GM19467 (cell line): ENCODE measurements at regions not wholly inside any gene's neighbourhood (a gene's known extent, or its start where the extent isn't known, plus 50 kb on each side); places are given as distances from the start of the nearest gene placed in this dataset.
"Not testable (repeated sequence)": the region's sequence is repeated elsewhere in the genome, so short reads cannot be mapped to it uniquely, and the experiment has no call there.

Source experiments
- ATAC-seq: cut with Tn5 transposase; IDR thresholded peaks from one replicate; pipeline ENCODE4 v1.9.1; 2021; ENCODE audit warnings: mild to moderate bottlenecking, moderate library complexity; ENCODE audit not compliant: unreplicated experiment

GRCh38 chr4:152200511-152201333 lies 335.2 kb downstream of the FBXW7 start:
- no peak for ATAC-seq

GRCh38 chr4:152197211-152197610 lies 338.7 kb downstream of the FBXW7 start:
- no peak for ATAC-seq

GRCh38 chr4:152195888-152196287 lies 340.0 kb downstream of the FBXW7 start:
- ATAC-seq: no peak

- no peak for ATAC-seq
These were observed 342.8 kb downstream of the FBXW7 start for GRCh38 chr4:152193059-152193458.

GRCh38 chr4:152190907-152191306 lies 345.0 kb downstream of the FBXW7 start:
- ATAC-seq: no peak

GRCh38 chr4:152189451-152190179 lies 346.3 kb downstream of the FBXW7 start:
- peak; percentile 81 for ATAC-seq

- ATAC-seq: no peak
These were observed 347.1 kb downstream of the FBXW7 start for GRCh38 chr4:152188801-152189200.

- ATAC-seq: no peak
These were observed 348.2 kb downstream of the FBXW7 start for GRCh38 chr4:152187693-152188092.

- ATAC-seq: no peak
These were observed 349.9 kb downstream of the FBXW7 start for GRCh38 chr4:152185786-152186550.

- no peak for ATAC-seq
These were observed 354.7 kb downstream of the FBXW7 start for GRCh38 chr4:152181150-152181549.

GRCh38 chr4:152180369-152180768 lies 355.5 kb downstream of the FBXW7 start:
- no peak for ATAC-seq

GRCh38 chr4:152177538-152177937 lies 358.4 kb downstream of the FBXW7 start:
- not testable (repeated sequence) for ATAC-seq

GRCh38 chr4:152176627-152177214 lies 359.2 kb downstream of the FBXW7 start:
- no peak for ATAC-seq

GRCh38 chr4:152175586-152175985 lies 360.3 kb downstream of the FBXW7 start:
- ATAC-seq: no peak

GRCh38 chr4:152172146-152172545 lies 363.7 kb downstream of the FBXW7 start:
- ATAC-seq: no peak

GRCh38 chr4:152171556-152171955 lies 364.3 kb downstream of the FBXW7 start:
- ATAC-seq: no peak

- no peak for ATAC-seq
These were observed 366.2 kb downstream of the FBXW7 start for GRCh38 chr4:152169683-152170082.

- no peak for ATAC-seq
These were observed 366.8 kb downstream of the FBXW7 start for GRCh38 chr4:152168987-152169616.

GRCh38 chr4:152166567-152166966 lies 369.3 kb downstream of the FBXW7 start:
- no peak for ATAC-seq

GRCh38 chr4:152165846-152166245 lies 370.0 kb downstream of the FBXW7 start:
- ATAC-seq: no peak

- no peak for ATAC-seq
These were observed 370.7 kb downstream of the FBXW7 start for GRCh38 chr4:152165146-152165545.
